CD4-positive, alpha-beta T cell (primary cell): ENCODE measurements at regions not wholly inside any gene's neighbourhood (a gene's known extent, or its start where the extent isn't known, plus 50 kb on each side); places are given as distances from the start of the nearest gene placed in this dataset.

Source experiments
- ATAC-seq: fragments of 200-7000 bp; cut with Tn5 transposase; one replicate; pipeline ENCODE4 v1.10.0; 2022; ENCODE audit warnings: mild to moderate bottlenecking; ENCODE audit not compliant: poor library complexity
- CTCF ChIA-PET: fragments of 350-600 bp; sonication (Branson Sonifier 250); formaldehyde crosslinking; loops from one replicate; lab custom pipeline; 2021; ENCODE audit warnings: antibody characterized with exemption, inconsistent platforms; lab: Charles Lee
- POLR2A ChIA-PET: fragments of 350-600 bp; sonication (Branson Sonifier 250); formaldehyde crosslinking; loops from one replicate; lab custom pipeline; 2021; ENCODE audit warnings: antibody characterized with exemption, inconsistent platforms; lab: Charles Lee
- DNase-seq, 14 experiments: peaks; one replicate each; pipeline ENCODE4 v3.0.0-alpha.2; 2013 to 2020; ENCODE audit warnings: mixed read lengths in 2 of 14
- H3K27ac ChIP-seq, 2 donors: one replicate each; pipeline versions ENCODE4 v1.5.1 to v1.7.0; 2013; ENCODE audit warnings: low read length in 2 of 2, low read depth in 1 of 2, mild to moderate bottlenecking in 1 of 2
- H3K27me3 ChIP-seq, 2 experiments: 1 replicate in 1 of 2; 2 replicates in 1 of 2; pipeline versions ENCODE4 v1.6.1 to v1.7.0; 2013; ENCODE audit warnings: low read length in 2 of 2, control low read depth in 1 of 2, mild to moderate bottlenecking in 1 of 2, moderate library complexity in 1 of 2; ENCODE audit not compliant: insufficient read depth in 2 of 2, control insufficient read depth in 1 of 2
- H3K36me3 ChIP-seq: one replicate; pipeline ENCODE4 v1.6.1; 2013; ENCODE audit warnings: low read length, control low read depth; ENCODE audit not compliant: insufficient read depth
- H3K4me1 ChIP-seq: one replicate; pipeline ENCODE4 v1.6.1; 2013; ENCODE audit warnings: low read length, control low read depth; ENCODE audit not compliant: insufficient read depth
- H3K4me3 ChIP-seq: one replicate; pipeline ENCODE4 v1.5.1; 2013; ENCODE audit warnings: mild to moderate bottlenecking, low read length, moderate library complexity
- H3K9me3 ChIP-seq, 2 experiments: 1 replicate in 1 of 2; 2 replicates in 1 of 2; pipeline versions ENCODE4 v1.6.1 to v1.7.0; 2013; ENCODE audit warnings: low read length in 2 of 2, mild to moderate bottlenecking in 2 of 2, control low read depth in 1 of 2, moderate library complexity in 1 of 2; ENCODE audit not compliant: control insufficient read depth in 1 of 2, insufficient read depth in 1 of 2
- H3K27ac Mint-ChIP-seq: one replicate; pipeline ENCODE4 v1.8.0; 2020; ENCODE audit warnings: mixed read lengths
- H3K27me3 Mint-ChIP-seq: one replicate; pipeline ENCODE4 v1.8.0; 2021; ENCODE audit warnings: mixed read lengths
- H3K36me3 Mint-ChIP-seq: one replicate; pipeline ENCODE4 v1.8.0; 2021; ENCODE audit warnings: low read depth, mixed read lengths
- H3K4me1 Mint-ChIP-seq: one replicate; pipeline ENCODE4 v1.8.0; 2021; ENCODE audit warnings: low read depth, mixed read lengths
- H3K4me3 Mint-ChIP-seq: one replicate; pipeline ENCODE4 v1.8.0; 2020; ENCODE audit warnings: mild to moderate bottlenecking, mixed read lengths
- H3K9me3 Mint-ChIP-seq: one replicate; pipeline ENCODE4 v1.8.0; 2020; ENCODE audit warnings: mixed read lengths
- CTCF ChIP-seq: fragments of 200-600 bp; IDR thresholded peaks from one replicate; pipeline ENCODE4 v1.8.0; 2022; ENCODE audit warnings: antibody characterized with exemption, mild to moderate bottlenecking
- intact Hi-C, 2 experiments: fragments of 100-400 bp; cut with DNase I in 1 of 2; cut with micrococcal nuclease in 1 of 2; formaldehyde crosslinking; loops; one replicate each; pipeline versions ENCODE4 v1.15.1 to v1.9.0; 2023 to 2025; cut with DNase I, micrococcal nuclease

- Histone ChIP-seq H3K4me1 (no peaks in the 10 kb centered on the region), H3K4me3 (no peak overlapping the region), H3K9me3 (peaks cover 4 to 7% of the 10 kb centered on the region in 2 experiments), H3K27ac (no peak overlapping the region), H3K27me3 (no peaks in the 10 kb centered on the region), H3K36me3 (no peaks in the 10 kb centered on the region)
- Mint-ChIP-seq H3K27me3 (peaks cover 13% of the 10 kb centered on the region), H3K9me3 (peaks cover 10% of the 10 kb centered on the region), H3K4me3 (no peak overlapping the region), H3K36me3 (no peaks in the 10 kb centered on the region), H3K27ac (no peak overlapping the region), H3K4me1 (no peaks in the 10 kb centered on the region)
- intact Hi-C loops, result no loop called here
- CTCF ChIA-PET, result no interaction called here
- POLR2A ChIA-PET, result no interaction called here
- TF ChIP-seq CTCF, result no peak
- DNase-seq, result no peak
- ATAC-seq, result no peak
These were observed 104.1 kb upstream of the SCAF8 start for GRCh38 chr6:154629127-154629526.

- Histone ChIP-seq H3K27me3 (no peaks in the 10 kb centered on the region), H3K36me3 (no peaks in the 10 kb centered on the region), H3K9me3 (peaks cover 4 to 7% of the 10 kb centered on the region in 2 experiments), H3K27ac (no peak overlapping the region), H3K4me1 (no peaks in the 10 kb centered on the region), H3K4me3 (no peak overlapping the region)
- no peak for TF ChIP-seq CTCF
- Mint-ChIP-seq H3K27me3 (peaks cover 13% of the 10 kb centered on the region), H3K9me3 (peaks cover 10% of the 10 kb centered on the region), H3K4me1 (no peaks in the 10 kb centered on the region), H3K36me3 (no peaks in the 10 kb centered on the region), H3K4me3 (no peak overlapping the region), H3K27ac (no peak overlapping the region)
- CTCF ChIA-PET, result no interaction called here
- DNase-seq, result no peak
- intact Hi-C loops, result no loop called here
- POLR2A ChIA-PET, result no interaction called here
- ATAC-seq, result no peak
These were observed 101.1 kb upstream of the SCAF8 start for GRCh38 chr6:154632119-154632518.

GRCh38 chr6:154637392-154637791 is 95.8 kb upstream of the SCAF8 start:
- Mint-ChIP-seq H3K9me3 (peaks cover 13% of the 10 kb centered on the region), H3K27me3 (peaks cover 13% of the 10 kb centered on the region), H3K36me3 (no peaks in the 10 kb centered on the region), H3K27ac (no peak overlapping the region), H3K4me3 (no peak overlapping the region), H3K4me1 (no peaks in the 10 kb centered on the region)
- POLR2A ChIA-PET, result no interaction called here
- Histone ChIP-seq H3K9me3 (peaks cover 4 to 7% of the 10 kb centered on the region in 2 experiments), H3K36me3 (no peaks in the 10 kb centered on the region), H3K27me3 (no peaks in the 10 kb centered on the region), H3K4me1 (no peaks in the 10 kb centered on the region), H3K4me3 (no peak overlapping the region), H3K27ac (no peak overlapping the region)
- ATAC-seq, result no peak
- CTCF ChIA-PET, result no interaction called here
- no peak for TF ChIP-seq CTCF
- DNase-seq, result no peak
- intact Hi-C loops, result no loop called here
